ENCODE measurements at regions not wholly inside any gene's neighbourhood (a gene's known extent, or its start where the extent isn't known, plus 50 kb on each side); places are given as distances from the start of the nearest gene placed in this dataset.

GRCh38 chr4:14934704-14935390, 67.4 kb upstream of the CPEB2 start:
- TF ChIP-seq ZNF274 (IDR thresholded peaks at IDR 0.05; ENCODE audit: low read depth, low read length) (no peak), YY1 (IDR thresholded peaks at IDR 0.05; ENCODE audit: insufficient read depth, insufficient read length) (no peak)

Measured in NT2/D1 (cell line).